MCF 10A (cell line): ENCODE measurements at regions not wholly inside any gene's neighbourhood (a gene's known extent, or its start where the extent isn't known, plus 50 kb on each side); places are given as distances from the start of the nearest gene placed in this dataset.

Experiments
- BruUV-seq: library from RNA; stranded (reverse); fragments of 400-500 nt; replicated peaks from 2 replicates; lab custom pipeline; 2021; lab: Mats Ljungman, UMichigan
- CTCF ChIA-PET: fragments of 300-600 bp; sonication (Branson Sonifier 250); formaldehyde crosslinking; extraction: SDS; loops from one replicate; lab custom pipeline; 2021; ENCODE audit warnings: antibody characterized with exemption, inconsistent platforms; lab: Yijun Ruan, JAX
- POLR2A ChIA-PET: fragments of 300-600, 350-650 bp; sonication (Branson Sonifier 250); formaldehyde crosslinking; extraction: SDS; loops from one replicate; lab custom pipeline; 2020; ENCODE audit warnings: antibody characterized with exemption, inconsistent platforms; lab: Yijun Ruan, JAX
- DNase-seq: peaks from one replicate; pipeline ENCODE4 v3.0.0-alpha.2; 2018; ENCODE audit not compliant: unreplicated experiment
- H3K27ac Mint-ChIP-seq: one replicate; pipeline ENCODE4 v1.8.0; 2022; ENCODE audit warnings: mild to moderate bottlenecking, low read depth, mixed read lengths; ENCODE audit not compliant: unreplicated experiment
- H3K27me3 Mint-ChIP-seq: one replicate; pipeline ENCODE4 v1.8.0; 2022; ENCODE audit warnings: mixed read lengths; ENCODE audit not compliant: insufficient read depth, unreplicated experiment
- H3K36me3 Mint-ChIP-seq: one replicate; pipeline ENCODE4 v1.8.0; 2022; ENCODE audit warnings: mild to moderate bottlenecking, moderate library complexity, mixed read lengths; ENCODE audit not compliant: insufficient read depth, unreplicated experiment
- H3K4me1 Mint-ChIP-seq: one replicate; pipeline ENCODE4 v1.8.0; 2022; ENCODE audit warnings: mixed read lengths; ENCODE audit not compliant: insufficient read depth, unreplicated experiment
- H3K4me3 Mint-ChIP-seq: one replicate; pipeline ENCODE4 v1.8.0; 2022; ENCODE audit warnings: mild to moderate bottlenecking, moderate library complexity, mixed read lengths; ENCODE audit not compliant: unreplicated experiment
- H3K9me3 Mint-ChIP-seq: one replicate; pipeline ENCODE4 v1.8.0; 2022; ENCODE audit warnings: mixed read lengths; ENCODE audit not compliant: unreplicated experiment
- intact Hi-C: fragments of 100-400 bp; cut with micrococcal nuclease; formaldehyde crosslinking; loops from 2 replicates; pipeline ENCODE4 v1.14.1; 2022
- TF ChIP-seq, protein P1 (sequence below): fragments of 200-600 bp; IDR thresholded peaks from one replicate; pipeline ENCODE4 v1.8.0; 2022; ENCODE audit warnings: antibody characterized with exemption, mild to moderate bottlenecking; ENCODE audit not compliant: unreplicated experiment

DNA sequence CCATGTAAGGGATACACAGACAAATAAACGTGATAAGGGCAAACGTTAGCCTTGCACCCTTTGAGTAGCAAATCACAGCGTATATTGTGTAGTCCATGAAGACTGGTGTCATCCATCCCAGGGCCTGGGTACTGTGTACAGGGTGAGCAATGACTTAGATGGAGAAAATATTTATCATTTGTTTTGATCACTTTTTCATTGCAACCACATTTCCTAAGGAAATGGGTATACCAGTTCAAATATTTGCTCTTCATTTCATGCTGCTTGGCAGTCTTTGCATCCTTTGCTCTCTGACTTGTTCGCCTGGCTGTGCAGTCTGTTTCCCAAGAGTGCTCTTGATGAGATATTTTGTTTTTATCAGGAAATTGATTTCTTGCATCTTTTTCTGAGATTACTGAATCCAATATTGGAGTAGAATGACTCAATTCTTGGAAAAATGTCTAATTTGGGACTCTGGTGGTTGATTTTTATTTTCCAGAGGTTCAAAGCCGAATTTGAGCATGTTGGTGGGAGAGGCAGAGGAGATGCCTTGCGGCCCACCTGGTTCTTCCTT lies 424.6 kb upstream of the SEMA6D start:
- BruUV-seq = no TSS peak
- peaks cover 27% of the 10 kb centered on the region for H3K4me1 Mint-ChIP-seq
- POLR2A ChIA-PET = interaction anchor here (0.7 to 1.1 kb wide), 3 partner anchors 39 to 92 kb away, joined by 3 to 4 read pairs (median 4); no protein-coding TSS in a partner anchor
- no peaks in the 10 kb centered on the region for H3K9me3 Mint-ChIP-seq
- CTCF ChIA-PET = no interaction called here
- peaks cover 7% of the 10 kb centered on the region for H3K36me3 Mint-ChIP-seq
- H3K4me3 Mint-ChIP-seq = no peak overlapping the region
- TF ChIP-seq, protein P1, sequence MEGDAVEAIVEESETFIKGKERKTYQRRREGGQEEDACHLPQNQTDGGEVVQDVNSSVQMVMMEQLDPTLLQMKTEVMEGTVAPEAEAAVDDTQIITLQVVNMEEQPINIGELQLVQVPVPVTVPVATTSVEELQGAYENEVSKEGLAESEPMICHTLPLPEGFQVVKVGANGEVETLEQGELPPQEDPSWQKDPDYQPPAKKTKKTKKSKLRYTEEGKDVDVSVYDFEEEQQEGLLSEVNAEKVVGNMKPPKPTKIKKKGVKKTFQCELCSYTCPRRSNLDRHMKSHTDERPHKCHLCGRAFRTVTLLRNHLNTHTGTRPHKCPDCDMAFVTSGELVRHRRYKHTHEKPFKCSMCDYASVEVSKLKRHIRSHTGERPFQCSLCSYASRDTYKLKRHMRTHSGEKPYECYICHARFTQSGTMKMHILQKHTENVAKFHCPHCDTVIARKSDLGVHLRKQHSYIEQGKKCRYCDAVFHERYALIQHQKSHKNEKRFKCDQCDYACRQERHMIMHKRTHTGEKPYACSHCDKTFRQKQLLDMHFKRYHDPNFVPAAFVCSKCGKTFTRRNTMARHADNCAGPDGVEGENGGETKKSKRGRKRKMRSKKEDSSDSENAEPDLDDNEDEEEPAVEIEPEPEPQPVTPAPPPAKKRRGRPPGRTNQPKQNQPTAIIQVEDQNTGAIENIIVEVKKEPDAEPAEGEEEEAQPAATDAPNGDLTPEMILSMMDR = no peak
- H3K27ac Mint-ChIP-seq = no peak overlapping the region
- no peak for DNase-seq
- intact Hi-C loops = loop anchor here (10.0 kb wide), 1 partner anchor 142 kb away; no protein-coding TSS in a partner anchor
- H3K27me3 Mint-ChIP-seq = no peaks in the 10 kb centered on the region

DNA sequence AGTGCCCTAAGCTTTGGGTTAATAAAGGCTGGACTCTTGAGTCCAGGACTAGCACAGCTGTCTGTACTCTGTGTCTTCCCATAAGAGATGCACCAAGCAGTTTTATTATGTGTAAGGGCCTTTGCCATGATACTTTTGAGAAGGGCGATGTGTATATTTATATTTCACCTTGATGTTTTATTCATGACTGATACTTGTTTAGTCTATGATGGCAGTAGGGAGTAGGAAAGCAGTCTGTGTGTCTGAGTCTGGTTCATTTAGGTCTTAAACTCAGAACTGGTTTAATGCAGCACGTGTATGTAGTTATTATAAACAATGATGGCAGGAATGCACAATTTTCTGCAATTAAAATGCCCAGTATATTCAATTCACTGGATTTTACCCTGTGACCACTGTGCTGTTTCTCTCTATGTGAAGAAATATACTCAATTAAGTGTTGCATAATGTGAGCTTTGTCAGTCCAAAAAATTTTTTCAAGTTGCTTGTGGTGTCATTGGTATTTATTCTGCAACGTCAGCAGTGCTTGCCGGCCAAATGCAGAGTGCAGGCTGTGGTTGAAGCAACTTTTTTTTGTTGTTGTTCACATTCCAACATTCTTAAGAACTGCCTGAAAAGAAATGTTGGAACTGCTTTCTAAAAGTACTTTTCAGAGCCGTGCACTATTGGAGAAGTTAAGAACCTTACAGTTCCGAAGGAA lies 423.7 kb upstream of the SEMA6D start:
- intact Hi-C loops = loop anchor here (10.0 kb wide), 1 partner anchor 141 kb away; no protein-coding TSS in a partner anchor

DNA sequence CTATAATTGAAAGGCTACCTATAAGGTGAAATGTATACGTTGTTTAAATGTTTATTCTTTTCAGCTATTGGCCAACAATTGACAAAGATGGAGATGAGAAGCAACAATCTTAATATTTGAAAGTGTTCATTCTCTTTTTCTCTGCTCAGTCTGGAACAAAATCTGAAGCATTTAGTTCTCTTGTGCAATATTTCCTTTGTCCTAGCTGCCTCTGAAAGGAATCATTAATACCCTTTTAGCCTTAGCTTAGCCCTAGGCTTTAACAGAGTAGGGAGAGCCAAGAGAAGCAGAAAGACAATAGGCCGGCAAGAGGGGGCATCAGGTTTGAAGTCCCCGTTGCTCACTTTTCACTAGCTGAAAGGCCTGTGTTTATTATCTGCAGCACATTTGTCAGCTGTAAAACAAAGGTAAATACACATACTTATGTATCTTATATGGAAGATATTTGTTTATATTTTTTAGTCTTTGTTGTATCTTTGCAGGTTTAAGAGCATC lies 422.5 kb upstream of the SEMA6D start:
- Mint-ChIP-seq H3K4me3 (peak overlapping the region; percentile 58), H3K4me1 (peaks cover 27% of the 10 kb centered on the region), H3K27ac (peak overlapping the region; percentile 71), H3K36me3 (peaks cover under 1% of the 10 kb centered on the region), H3K9me3 (no peaks in the 10 kb centered on the region), H3K27me3 (no peaks in the 10 kb centered on the region)
- no TSS peak for BruUV-seq
- CTCF ChIA-PET = interaction anchor here (1.2 kb wide), 1 partner anchor 11 kb away, joined by 3 read pairs; no protein-coding TSS in a partner anchor
- TF ChIP-seq, protein P1 = no peak
- POLR2A ChIA-PET = interaction anchor here (0.6 to 2.0 kb wide), 4 partner anchors 8 to 223 kb away, joined by 3 to 6 read pairs (median 4); no protein-coding TSS in a partner anchor
- intact Hi-C loops = loop anchor here (10.0 kb wide), 1 partner anchor 140 kb away; no protein-coding TSS in a partner anchor
- no peak for DNase-seq

More for the DNA sequence above, 423.7 kb upstream of the SEMA6D start:
- Mint-ChIP-seq H3K4me1 (peaks cover 27% of the 10 kb centered on the region), H3K9me3 (no peaks in the 10 kb centered on the region), H3K27me3 (no peaks in the 10 kb centered on the region), H3K36me3 (peaks cover 7% of the 10 kb centered on the region), H3K27ac (peak overlapping the region; percentile 71), H3K4me3 (peak overlapping the region; percentile 58)
- peak; percentile 68 for DNase-seq
- BruUV-seq = no TSS peak
- ChIA-PET CTCF (interaction anchor here (0.6 to 0.7 kb wide), 3 partner anchors 49 to 202 kb away, joined by 3 read pairs; no protein-coding TSS in a partner anchor), POLR2A (interaction anchor here (0.9 to 1.1 kb wide), 3 partner anchors 38 to 247 kb away, joined by 3 to 5 read pairs (median 4); no protein-coding TSS in a partner anchor)
- TF ChIP-seq, protein P1 = no peak

DNA sequence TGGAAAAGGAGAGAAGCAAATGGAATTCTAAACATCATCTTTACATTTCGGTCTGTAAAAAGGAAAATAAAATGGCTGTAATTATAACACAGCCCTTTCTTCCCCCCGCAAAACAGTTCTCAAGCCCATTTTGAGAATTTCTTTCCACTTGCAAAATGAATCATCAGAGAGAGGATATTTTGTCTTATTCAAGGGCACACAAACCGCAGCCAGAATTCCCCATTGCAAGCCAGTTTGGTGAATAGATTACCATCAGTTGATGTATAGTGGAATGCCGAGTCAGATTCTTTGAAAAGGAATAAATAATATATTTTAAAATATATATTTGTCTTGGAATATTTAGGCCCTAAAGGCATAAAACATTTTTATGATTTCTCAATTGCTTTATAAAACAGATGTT lies 420.4 kb upstream of the SEMA6D start:
- intact Hi-C loops = loop anchor here (10.0 kb wide), 1 partner anchor 138 kb away; no protein-coding TSS in a partner anchor
- POLR2A ChIA-PET = interaction anchor here (0.6 kb wide), 1 partner anchor 35 kb away, joined by 3 read pairs; no protein-coding TSS in a partner anchor
- Mint-ChIP-seq H3K36me3 (no peaks in the 10 kb centered on the region), H3K4me3 (no peak overlapping the region), H3K27ac (no peak overlapping the region), H3K4me1 (peaks cover 27% of the 10 kb centered on the region), H3K9me3 (no peaks in the 10 kb centered on the region), H3K27me3 (no peaks in the 10 kb centered on the region)
- TF ChIP-seq, protein P1 = no peak
- no peak for DNase-seq
- BruUV-seq = no TSS peak
- CTCF ChIA-PET = no interaction called here
